Brain microvascular endothelial cell (primary cell): ENCODE measurements at regions not wholly inside any gene's neighbourhood (a gene's known extent, or its start where the extent isn't known, plus 50 kb on each side); places are given as distances from the start of the nearest gene placed in this dataset.

Experiments
- DNase-seq: peaks from one replicate; pipeline ENCODE4 v3.0.0-alpha.2; 2020
- H3K27ac ChIP-seq: fragments of 250-450 bp; sonication (Bioruptor Pico); 2 replicates; pipeline ENCODE4 v1.5.1; 2020; ENCODE audit warnings: mild to moderate bottlenecking, moderate library complexity
- H3K27me3 ChIP-seq: fragments of 250-450 bp; sonication (Bioruptor Pico); replicated peaks from 2 replicates; pipeline ENCODE4 v1.5.1; 2020; ENCODE audit warnings: mild to moderate bottlenecking
- H3K36me3 ChIP-seq: fragments of 250-450 bp; sonication (Bioruptor Pico); replicated peaks from 2 replicates; pipeline ENCODE4 v1.5.1; 2020; ENCODE audit warnings: mild to moderate bottlenecking
- H3K4me3 ChIP-seq: 2 replicates; pipeline ENCODE4 v1.5.1; 2011; ENCODE audit warnings: low read depth, mild to moderate bottlenecking, control low read depth, low read length, moderate library complexity
- in situ Hi-C: cut with HindIII; loops from 2 replicates; pipeline ENCODE4 v1.10.0; 2017; ENCODE audit warnings: low sequenced_read_pairs, low pct_ligation_motif_present
- TF ChIP-seq, protein P1 (sequence below): IDR thresholded peaks from 2 replicates; pipeline ENCODE4 v1.5.1; 2011; ENCODE audit warnings: low read depth, mild to moderate bottlenecking, moderate library complexity, low read length, control low read depth, inconsistent platforms; ENCODE audit errors: missing control alignments

DNA sequence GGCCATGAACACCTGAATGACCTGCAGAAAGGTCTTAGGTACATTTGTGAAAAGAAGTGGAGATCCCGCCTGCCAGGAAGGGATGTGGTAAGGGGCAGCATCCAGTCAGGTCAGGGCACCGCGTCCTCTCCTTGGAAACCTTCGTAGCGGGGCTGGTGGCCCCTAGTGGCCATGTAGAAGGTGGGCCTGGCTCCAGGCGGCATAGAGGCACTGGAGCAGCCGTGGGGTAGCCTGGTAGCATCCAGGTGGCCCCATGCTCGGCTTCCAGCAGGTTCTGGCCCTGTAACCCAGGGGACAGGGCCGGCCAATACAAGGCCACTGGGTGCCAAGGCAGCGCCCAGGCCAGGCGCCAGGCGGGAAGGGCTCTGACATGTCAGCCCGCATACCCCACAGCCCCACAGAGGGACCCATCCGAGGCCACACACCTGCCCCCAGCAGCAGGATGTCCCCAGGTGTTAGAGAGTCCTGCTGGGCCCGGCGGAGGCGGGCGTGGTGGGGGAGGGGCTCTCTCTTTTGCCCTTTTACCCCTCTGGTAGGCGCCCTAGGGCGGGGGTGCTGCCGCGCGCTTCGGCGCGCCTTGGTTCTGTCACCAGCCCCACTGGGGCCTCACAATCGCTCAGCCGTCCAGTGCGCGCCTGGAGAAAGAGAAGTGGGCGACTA lies 58.3 kb upstream of the SPATA31E1 start:
- TF ChIP-seq, protein P1, sequence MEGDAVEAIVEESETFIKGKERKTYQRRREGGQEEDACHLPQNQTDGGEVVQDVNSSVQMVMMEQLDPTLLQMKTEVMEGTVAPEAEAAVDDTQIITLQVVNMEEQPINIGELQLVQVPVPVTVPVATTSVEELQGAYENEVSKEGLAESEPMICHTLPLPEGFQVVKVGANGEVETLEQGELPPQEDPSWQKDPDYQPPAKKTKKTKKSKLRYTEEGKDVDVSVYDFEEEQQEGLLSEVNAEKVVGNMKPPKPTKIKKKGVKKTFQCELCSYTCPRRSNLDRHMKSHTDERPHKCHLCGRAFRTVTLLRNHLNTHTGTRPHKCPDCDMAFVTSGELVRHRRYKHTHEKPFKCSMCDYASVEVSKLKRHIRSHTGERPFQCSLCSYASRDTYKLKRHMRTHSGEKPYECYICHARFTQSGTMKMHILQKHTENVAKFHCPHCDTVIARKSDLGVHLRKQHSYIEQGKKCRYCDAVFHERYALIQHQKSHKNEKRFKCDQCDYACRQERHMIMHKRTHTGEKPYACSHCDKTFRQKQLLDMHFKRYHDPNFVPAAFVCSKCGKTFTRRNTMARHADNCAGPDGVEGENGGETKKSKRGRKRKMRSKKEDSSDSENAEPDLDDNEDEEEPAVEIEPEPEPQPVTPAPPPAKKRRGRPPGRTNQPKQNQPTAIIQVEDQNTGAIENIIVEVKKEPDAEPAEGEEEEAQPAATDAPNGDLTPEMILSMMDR, result no peak
- Histone ChIP-seq H3K4me3 (no peak overlapping the region), H3K27me3 (no peaks in the 10 kb centered on the region), H3K36me3 (no peaks in the 10 kb centered on the region), H3K27ac (no peak overlapping the region)
- DNase-seq, result no peak
- in situ Hi-C loops, result no loop called here

DNA sequence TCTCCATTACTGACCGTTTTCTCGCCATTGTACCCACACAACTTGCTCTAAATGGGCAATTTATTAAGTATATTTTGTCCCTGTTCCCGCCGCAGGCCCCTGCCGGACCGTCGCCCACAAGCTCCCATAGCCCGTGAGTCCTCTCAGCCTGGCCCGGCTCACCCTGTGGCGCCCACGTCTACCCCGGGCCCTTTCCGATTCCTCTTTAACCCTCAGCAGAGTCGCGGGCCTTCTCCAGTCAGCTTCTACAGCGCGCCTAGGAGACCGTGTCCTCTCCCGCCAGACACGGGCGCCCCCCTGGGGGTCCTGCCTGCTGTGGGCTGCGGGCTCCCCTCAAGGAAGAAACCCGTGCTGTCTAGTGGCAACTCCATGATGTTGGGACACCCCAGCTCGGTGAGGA lies 57.8 kb upstream of the SPATA31E1 start:
- in situ Hi-C loops, result no loop called here
- Histone ChIP-seq H3K36me3 (no peaks in the 10 kb centered on the region), H3K27ac (no peak overlapping the region), H3K4me3 (no peak overlapping the region), H3K27me3 (no peaks in the 10 kb centered on the region)
- DNase-seq, result no peak
- TF ChIP-seq, protein P1, result no peak

DNA sequence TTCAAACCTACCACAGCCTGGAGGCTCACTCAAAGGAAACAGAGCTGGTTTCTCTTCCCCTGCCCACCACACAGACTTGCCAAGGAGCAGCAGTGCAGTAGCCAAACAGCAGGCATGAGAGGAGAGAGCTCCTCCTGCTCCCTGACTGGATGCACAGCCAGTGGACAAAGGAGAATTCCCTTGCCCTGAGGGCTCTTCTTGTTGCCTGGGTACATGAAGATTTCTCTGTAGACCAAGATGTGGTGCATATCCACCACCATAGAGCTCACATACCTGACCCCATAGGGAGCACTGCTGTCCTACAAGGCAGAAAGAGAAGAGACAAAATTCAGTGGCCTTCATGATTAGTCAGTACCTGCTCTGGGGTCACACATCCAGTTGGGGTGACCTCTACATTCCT lies 56.3 kb upstream of the SPATA31E1 start:
- no peaks in the 10 kb centered on the region for H3K27me3 ChIP-seq

DNA sequence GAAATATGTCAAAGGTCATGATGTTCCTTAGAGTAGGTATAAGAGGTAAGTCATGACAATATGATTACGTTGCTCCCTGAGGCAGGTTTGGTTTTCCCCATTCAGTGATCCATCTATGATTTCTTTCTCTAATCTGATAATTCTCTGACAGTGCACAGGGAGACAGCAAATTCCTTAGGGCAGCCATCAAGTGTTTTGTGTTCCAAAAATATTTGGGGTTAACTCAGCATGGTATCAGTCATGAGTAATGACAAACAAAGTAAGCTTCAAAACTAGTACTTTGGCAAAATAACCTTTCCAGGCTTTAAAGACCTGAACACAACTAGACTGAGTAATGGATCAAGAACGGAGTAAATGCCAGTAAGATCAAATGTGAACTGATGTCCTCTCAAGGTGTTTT lies 55.3 kb upstream of the SPATA31E1 start:
- no peaks in the 10 kb centered on the region for H3K27me3 ChIP-seq
- H3K36me3 ChIP-seq, result no peaks in the 10 kb centered on the region
- no peak overlapping the region for H3K27ac ChIP-seq
- in situ Hi-C loops, result no loop called here
- no peak for DNase-seq
- TF ChIP-seq, protein P1, result no peak
- no peak overlapping the region for H3K4me3 ChIP-seq

More for the DNA sequence above, 56.3 kb upstream of the SPATA31E1 start:
- Histone ChIP-seq H3K27ac (no peak overlapping the region), H3K4me3 (no peak overlapping the region), H3K36me3 (no peaks in the 10 kb centered on the region)
- TF ChIP-seq, protein P1, result no peak
- in situ Hi-C loops, result no loop called here
- no peak for DNase-seq

DNA sequence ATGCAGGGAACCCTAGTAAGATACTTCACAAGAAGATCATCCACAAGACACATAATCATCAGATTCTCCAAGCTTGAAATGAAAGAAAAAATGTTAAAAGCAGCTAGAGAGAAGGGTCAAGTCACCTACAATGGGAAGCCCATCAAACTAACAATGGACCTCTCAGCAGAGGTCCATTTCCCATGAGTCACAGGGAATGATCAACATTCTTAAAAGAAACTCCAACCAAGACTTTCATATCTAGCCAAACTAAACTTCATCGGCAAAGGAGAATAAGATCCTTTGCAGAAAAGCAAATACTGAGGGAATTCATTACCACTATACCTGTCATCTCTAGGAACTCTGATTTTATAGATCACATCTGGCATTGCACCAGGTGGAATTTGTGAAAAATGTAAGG lies 52.9 kb upstream of the SPATA31E1 start:
- H3K27me3 ChIP-seq, result no peaks in the 10 kb centered on the region
- in situ Hi-C loops, result no loop called here

More for the DNA sequence above, 52.9 kb upstream of the SPATA31E1 start:
- no peak for DNase-seq
- TF ChIP-seq, protein P1, result no peak
- Histone ChIP-seq H3K27ac (no peak overlapping the region), H3K4me3 (no peak overlapping the region), H3K36me3 (no peaks in the 10 kb centered on the region)
